Panc1 (cell line): ENCODE measurements at regions not wholly inside any gene's neighbourhood (a gene's known extent, or its start where the extent isn't known, plus 50 kb on each side); places are given as distances from the start of the nearest gene placed in this dataset.

Experiments used
- ATAC-seq: fragments of 200-7000 bp; cut with Tn5 transposase; 2 replicates; pipeline ENCODE4 v1.9.1; 2020; ENCODE audit warnings: mild to moderate bottlenecking, moderate library complexity
- BruUV-seq: library from RNA; stranded (reverse); fragments of 400-500 nt; replicated peaks from 2 replicates; lab custom pipeline; 2021; lab: Mats Ljungman, UMichigan
- CTCF ChIA-PET: fragments of 300-600 bp; sonication (Branson Sonifier 250); formaldehyde crosslinking; loops from one replicate; lab custom pipeline; 2022; ENCODE audit warnings: antibody characterized with exemption; lab: Charles Lee
- POLR2A ChIA-PET: fragments of 300-600 bp; sonication (Branson Sonifier 250); formaldehyde crosslinking; loops from one replicate; lab custom pipeline; 2022; ENCODE audit warnings: antibody characterized with exemption; lab: Charles Lee
- DNase-seq: peaks from one replicate; pipeline ENCODE4 v3.0.0-alpha.2; 2010; ENCODE audit warnings: low read depth, low spot score
- H3K27ac ChIP-seq: 2 replicates; pipeline ENCODE4 v1.5.1; 2011; ENCODE audit warnings: mild to moderate bottlenecking, low read length, inconsistent platforms
- H3K27me3 ChIP-seq: fragments of 200-500 bp; sonication (Bioruptor generic); 2 replicates; pipeline ENCODE4 v1.6.0; 2014; ENCODE audit warnings: low read length, inconsistent platforms; ENCODE audit not compliant: control insufficient read depth, insufficient read depth
- H3K36me3 ChIP-seq: fragments of 200-500 bp; sonication (Bioruptor generic); 2 replicates; pipeline ENCODE4 v1.5.1; 2014; ENCODE audit warnings: inconsistent platforms, mild to moderate bottlenecking, low read length, moderate library complexity; ENCODE audit not compliant: control insufficient read depth, insufficient read depth
- H3K4me1 ChIP-seq: 2 replicates; pipeline ENCODE4 v1.5.1; 2011; ENCODE audit warnings: inconsistent platforms, mild to moderate bottlenecking, low read length, moderate library complexity; ENCODE audit not compliant: control insufficient read depth, insufficient read depth
- H3K4me3 ChIP-seq, 2 experiments: 2 replicates each; pipeline ENCODE4 v1.5.1; 2011 to 2012; ENCODE audit warnings: low read depth in 2 of 2, low read length in 2 of 2, mild to moderate bottlenecking in 2 of 2, inconsistent platforms in 1 of 2, moderate library complexity in 1 of 2
- H3K9me3 ChIP-seq: fragments of 200-500 bp; sonication (Bioruptor generic); 2 replicates; pipeline ENCODE4 v1.5.1; 2014; ENCODE audit warnings: low read depth, mild to moderate bottlenecking, inconsistent platforms, low read length, moderate library complexity; ENCODE audit not compliant: control insufficient read depth, insufficient read depth
- CTCF ChIP-seq: fragments of 450-650 bp; IDR thresholded peaks from 2 replicates; pipeline ENCODE4 v1.5.1; 2017; ENCODE audit warnings: mild to moderate bottlenecking
- POLR2AphosphoS5 ChIP-seq: IDR thresholded peaks from 2 replicates; pipeline ENCODE4 v1.6.1; 2012; ENCODE audit warnings: mild to moderate bottlenecking, low read depth, low read length, moderate library complexity
- SIN3A ChIP-seq: IDR thresholded peaks from 2 replicates; pipeline ENCODE4 v1.6.1; 2012; ENCODE audit warnings: low read depth, mild to moderate bottlenecking, low read length, moderate library complexity, borderline replicate concordance; ENCODE audit not compliant: insufficient read depth
- TCF7L2 ChIP-seq: IDR thresholded peaks from 2 replicates; pipeline ENCODE4 v1.6.1; 2011; ENCODE audit warnings: mild to moderate bottlenecking, low read depth, low read length, inconsistent platforms
- in situ Hi-C: cut with HindIII; loops from 2 replicates; pipeline ENCODE4 v1.10.0; 2016; ENCODE audit warnings: low sequenced_read_pairs, low pct_unique_long_range_greater_than_20kb
- intact Hi-C: fragments of 100-400 bp; cut with micrococcal nuclease; formaldehyde crosslinking; loops from one replicate; pipeline ENCODE4 v1.10.0; 2022; ENCODE audit not compliant: unreplicated experiment
- TF ChIP-seq, protein P1 (sequence below), 2 experiments: IDR thresholded peaks; 2 replicates each; pipeline ENCODE4 v1.6.1; 2011 to 2012; ENCODE audit warnings: low read depth in 2 of 2, control low read depth in 1 of 2, low read length in 1 of 2, mild to moderate bottlenecking in 1 of 2, moderate library complexity in 1 of 2; ENCODE audit not compliant: insufficient read depth in 1 of 2

DNA sequence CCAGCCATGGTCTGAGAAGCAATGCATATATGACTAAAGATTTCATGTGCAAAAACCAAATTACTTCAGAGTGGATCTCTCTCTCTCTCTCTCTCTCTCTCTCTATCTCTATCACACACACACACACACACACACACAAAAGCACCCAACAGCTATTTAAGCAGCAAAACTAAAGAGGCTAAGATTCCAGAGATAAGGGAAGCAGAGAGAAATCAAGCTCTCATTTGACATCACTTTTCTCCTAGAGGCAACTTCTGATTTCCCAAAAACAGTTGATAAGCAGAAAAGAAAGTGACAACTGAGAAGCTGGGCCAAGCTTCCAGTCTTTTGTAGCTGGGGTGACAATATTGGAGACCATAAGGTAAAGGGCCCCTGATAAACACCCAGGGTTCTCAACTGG lies 526.0 kb upstream of the NR2F2 start:
- POLR2A ChIA-PET: no interaction called here
- no peak for TF ChIP-seq POLR2AphosphoS5
- TF ChIP-seq TCF7L2: no peak
- TF ChIP-seq, protein P1, sequence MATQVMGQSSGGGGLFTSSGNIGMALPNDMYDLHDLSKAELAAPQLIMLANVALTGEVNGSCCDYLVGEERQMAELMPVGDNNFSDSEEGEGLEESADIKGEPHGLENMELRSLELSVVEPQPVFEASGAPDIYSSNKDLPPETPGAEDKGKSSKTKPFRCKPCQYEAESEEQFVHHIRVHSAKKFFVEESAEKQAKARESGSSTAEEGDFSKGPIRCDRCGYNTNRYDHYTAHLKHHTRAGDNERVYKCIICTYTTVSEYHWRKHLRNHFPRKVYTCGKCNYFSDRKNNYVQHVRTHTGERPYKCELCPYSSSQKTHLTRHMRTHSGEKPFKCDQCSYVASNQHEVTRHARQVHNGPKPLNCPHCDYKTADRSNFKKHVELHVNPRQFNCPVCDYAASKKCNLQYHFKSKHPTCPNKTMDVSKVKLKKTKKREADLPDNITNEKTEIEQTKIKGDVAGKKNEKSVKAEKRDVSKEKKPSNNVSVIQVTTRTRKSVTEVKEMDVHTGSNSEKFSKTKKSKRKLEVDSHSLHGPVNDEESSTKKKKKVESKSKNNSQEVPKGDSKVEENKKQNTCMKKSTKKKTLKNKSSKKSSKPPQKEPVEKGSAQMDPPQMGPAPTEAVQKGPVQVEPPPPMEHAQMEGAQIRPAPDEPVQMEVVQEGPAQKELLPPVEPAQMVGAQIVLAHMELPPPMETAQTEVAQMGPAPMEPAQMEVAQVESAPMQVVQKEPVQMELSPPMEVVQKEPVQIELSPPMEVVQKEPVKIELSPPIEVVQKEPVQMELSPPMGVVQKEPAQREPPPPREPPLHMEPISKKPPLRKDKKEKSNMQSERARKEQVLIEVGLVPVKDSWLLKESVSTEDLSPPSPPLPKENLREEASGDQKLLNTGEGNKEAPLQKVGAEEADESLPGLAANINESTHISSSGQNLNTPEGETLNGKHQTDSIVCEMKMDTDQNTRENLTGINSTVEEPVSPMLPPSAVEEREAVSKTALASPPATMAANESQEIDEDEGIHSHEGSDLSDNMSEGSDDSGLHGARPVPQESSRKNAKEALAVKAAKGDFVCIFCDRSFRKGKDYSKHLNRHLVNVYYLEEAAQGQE (IDR thresholded peaks at IDR 0.05; ENCODE audit: insufficient read depth in 1 of 2, low read depth in 2 of 2, low read length in 1 of 2): no peak
- TF ChIP-seq CTCF: no peak
- no peak for TF ChIP-seq SIN3A
- no peaks in the 10 kb centered on the region for H3K9me3 ChIP-seq
- H3K4me1 ChIP-seq: no peaks in the 10 kb centered on the region
- DNase-seq (no peak), ATAC-seq (no peak)
- BruUV-seq: no TSS peak
- in situ Hi-C loops: no loop called here
- intact Hi-C loops: no loop called here
- H3K4me3 ChIP-seq: no peak overlapping the region
- H3K27ac ChIP-seq: no peak overlapping the region
- H3K27me3 ChIP-seq: no peaks in the 10 kb centered on the region
- CTCF ChIA-PET: no interaction called here
- H3K36me3 ChIP-seq: no peaks in the 10 kb centered on the region

GRCh38 chr15:95812491-95812890 lies 518.0 kb upstream of the NR2F2 start:
- ChIA-PET POLR2A (no interaction called here), CTCF (no interaction called here)
- no peak overlapping the region for H3K4me3 ChIP-seq
- no peaks in the 10 kb centered on the region for H3K36me3 ChIP-seq
- intact Hi-C loops: no loop called here
- no peak for TF ChIP-seq TCF7L2
- TF ChIP-seq, protein P1 (IDR thresholded peaks at IDR 0.05; ENCODE audit: insufficient read depth in 1 of 2, low read depth in 2 of 2, low read length in 1 of 2): no peak
- TF ChIP-seq CTCF: no peak
- no peaks in the 10 kb centered on the region for H3K27me3 ChIP-seq
- in situ Hi-C loops: no loop called here
- H3K9me3 ChIP-seq: no peaks in the 10 kb centered on the region
- no peak for DNase-seq
- ATAC-seq: no peak
- BruUV-seq: no TSS peak
- H3K4me1 ChIP-seq: no peaks in the 10 kb centered on the region
- no peak overlapping the region for H3K27ac ChIP-seq
